NCI-H82 treated with DMSO at 0.1 percent for 48 hours (cell line): ENCODE measurements at regions not wholly inside any gene's neighbourhood (a gene's known extent, or its start where the extent isn't known, plus 50 kb on each side); places are given as distances from the start of the nearest gene placed in this dataset.
"Not testable (repeated sequence)": the region's sequence is repeated elsewhere in the genome, so short reads cannot be mapped to it uniquely, and the experiment has no call there.

Source experiments
- DNase-seq: peaks from one replicate; lab custom pipeline; 2025; ENCODE audit not compliant: unreplicated experiment; lab: John Stamatoyannopoulos, UW

DNA sequence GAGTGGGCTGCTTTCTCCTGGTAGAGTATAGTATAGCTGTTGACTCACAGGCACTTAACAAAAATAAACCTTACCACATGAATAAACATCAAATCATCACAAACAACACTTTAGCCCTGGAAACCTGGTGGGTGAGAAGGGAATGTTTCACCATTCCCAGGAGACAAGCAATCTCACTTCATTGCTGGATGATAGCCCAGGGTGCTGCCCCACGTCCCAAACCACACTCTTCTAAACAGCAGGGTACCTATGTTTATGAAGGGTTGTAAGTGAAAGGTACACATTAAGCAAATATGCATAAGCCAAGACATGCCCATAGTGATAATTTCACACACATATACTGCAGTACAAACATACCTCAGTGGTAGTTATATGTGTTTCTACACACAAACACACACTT lies 276.2 kb downstream of the FGFR2 start:
- no peak for DNase-seq

- no peak for DNase-seq
Observed at GRCh38 chr10:121322776-121323175, 275.5 kb downstream of the FGFR2 start.

DNA sequence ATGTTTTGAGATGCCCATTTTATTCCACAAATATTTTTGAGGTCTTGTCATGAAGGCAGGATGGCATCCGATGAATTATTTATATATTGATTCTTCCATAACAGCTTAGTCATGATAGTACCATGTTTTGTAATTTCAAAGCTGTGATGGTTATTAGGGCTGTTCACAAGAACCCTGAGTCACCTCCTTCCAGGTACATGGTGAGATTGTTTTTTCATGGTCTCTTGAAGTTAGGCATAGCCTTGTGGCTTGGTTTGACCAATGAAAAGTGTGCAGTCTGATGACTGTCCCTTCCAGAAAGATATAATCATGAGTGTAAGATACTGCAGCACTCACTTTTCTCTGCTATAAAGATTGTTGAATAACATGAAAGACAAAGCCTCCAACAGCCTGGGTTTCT lies 274.8 kb downstream of the FGFR2 start:
- DNase-seq = no peak

- no peak for DNase-seq
Observed at GRCh38 chr10:121324678-121325213, 273.5 kb downstream of the FGFR2 start.

DNA sequence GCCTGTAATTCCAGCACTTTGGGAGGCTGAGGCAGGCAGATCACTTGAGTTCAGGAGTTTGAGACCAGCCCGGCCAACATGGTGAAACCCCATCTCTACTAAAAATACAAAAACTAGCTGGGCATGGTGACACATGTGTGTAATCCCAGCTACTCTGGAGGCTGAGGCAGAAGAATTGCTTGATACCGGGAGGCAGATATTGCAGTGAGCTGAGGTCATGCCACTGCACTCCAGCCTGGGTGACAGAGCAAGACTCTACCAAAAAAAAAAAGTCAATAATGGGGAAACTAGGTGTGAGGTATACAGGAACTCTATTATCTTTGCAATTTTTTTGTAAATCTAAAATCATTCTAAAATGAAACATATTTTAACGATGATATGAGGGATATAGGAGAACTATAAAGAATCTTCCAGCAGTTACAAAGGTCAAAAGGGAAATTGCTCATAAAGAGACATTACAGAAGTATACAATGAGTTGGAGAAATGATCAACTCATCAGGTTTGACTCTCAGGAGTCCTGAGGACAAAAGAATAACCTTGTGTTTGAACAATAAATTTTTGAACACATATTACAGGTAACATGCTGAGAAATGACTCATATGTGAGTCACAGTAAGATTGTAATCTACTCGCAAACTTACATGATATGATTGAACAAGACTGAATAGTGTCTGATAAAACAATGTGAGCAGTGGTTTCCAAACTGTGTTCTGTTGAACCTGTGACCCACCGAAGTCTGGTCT lies 272.6 kb downstream of the FGFR2 start:
- DNase-seq = no peak

DNA sequence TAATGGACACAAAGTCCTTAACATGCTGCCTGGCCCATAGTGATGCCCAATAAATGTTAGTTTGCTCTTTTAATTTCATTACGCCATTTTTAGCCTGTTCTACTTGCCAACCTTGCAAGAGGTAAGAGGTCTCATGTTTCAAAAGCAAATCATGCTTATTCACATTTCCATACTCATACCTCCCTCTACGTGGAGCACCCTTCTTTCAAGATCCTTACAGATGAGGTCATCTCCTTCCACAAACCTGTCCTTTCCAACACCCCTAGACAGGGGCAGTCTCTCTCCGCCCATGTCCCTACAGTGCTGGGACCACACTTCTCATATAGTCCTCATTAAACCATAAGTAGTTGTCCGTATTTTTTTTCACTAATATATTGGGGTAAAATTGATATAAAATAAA lies 271.3 kb downstream of the FGFR2 start:
- no peak for DNase-seq

DNA sequence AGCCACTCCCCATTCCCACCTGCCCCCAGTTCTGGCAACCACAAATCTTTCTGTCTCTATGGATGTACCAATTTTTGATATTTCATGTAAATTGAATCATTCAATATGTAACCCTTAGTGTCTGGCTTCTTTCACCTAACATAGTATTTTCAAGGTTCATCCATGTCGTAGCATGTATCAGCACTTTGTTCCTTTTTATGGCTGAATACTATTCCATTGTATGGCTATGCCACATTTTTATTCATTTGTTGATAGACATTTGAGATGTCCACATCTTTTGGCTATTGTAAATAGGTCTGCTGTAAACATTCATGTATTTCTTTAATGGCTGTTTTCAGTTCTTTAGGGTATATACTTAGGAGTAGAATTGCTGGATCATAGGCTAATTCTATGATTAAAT lies 270.5 kb downstream of the FGFR2 start:
- DNase-seq = no peak

GRCh38 chr10:121329631-121330030 lies 268.6 kb downstream of the FGFR2 start:
- not testable (repeated sequence) for DNase-seq

DNA sequence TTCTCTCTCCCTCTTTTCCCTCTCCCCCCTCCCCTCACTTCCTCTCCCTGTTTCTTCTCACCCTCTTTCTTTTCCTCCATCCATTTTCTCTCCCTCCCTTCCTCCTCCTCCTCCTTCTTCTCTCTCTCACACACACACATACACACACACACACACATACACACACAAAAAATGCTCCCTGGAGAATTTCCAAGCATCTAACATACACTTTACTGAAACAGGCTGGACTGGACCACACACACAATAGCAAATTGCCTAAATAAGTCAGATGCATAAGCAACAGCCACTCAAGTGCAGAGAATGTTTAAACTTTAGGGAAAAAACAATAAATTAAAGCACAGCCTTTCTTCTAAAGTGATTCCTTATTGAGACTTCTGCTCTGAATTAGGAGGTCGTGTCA lies 267.7 kb downstream of the FGFR2 start:
- DNase-seq = no peak

GRCh38 chr10:121332353-121332752 lies 265.9 kb downstream of the FGFR2 start:
- no peak for DNase-seq

GRCh38 chr10:121332829-121333765 lies 265.1 kb downstream of the FGFR2 start:
- DNase-seq = no peak

DNA sequence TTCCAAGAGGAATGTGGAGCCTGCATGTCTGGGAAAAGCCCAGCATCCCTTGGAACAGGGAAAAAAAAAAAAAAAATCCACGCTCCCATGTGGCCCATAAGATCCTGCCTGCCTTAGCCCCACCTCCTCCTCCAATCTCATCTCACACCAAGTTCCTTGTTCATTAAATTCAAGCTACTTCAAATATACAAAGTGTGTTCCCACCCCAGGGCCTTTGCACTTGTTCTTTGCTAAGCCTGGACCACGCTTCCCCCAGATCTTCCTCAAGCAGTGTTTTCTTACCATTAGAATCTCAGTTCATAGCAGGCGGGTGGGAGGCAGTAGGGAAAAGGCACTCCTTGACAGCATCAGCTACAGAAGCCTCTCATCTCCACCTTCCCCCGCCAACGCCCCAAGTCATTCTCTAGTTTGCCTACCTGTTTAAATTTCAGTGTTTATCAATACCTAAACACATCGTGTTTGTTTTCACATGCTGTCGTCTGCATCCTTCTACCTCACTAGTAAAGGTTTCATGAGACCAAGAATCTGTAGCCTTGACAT lies 262.8 kb downstream of the FGFR2 start:
- DNase-seq = no peak

GRCh38 chr10:121337427-121337826 lies 260.8 kb downstream of the FGFR2 start:
- DNase-seq = no peak

DNA sequence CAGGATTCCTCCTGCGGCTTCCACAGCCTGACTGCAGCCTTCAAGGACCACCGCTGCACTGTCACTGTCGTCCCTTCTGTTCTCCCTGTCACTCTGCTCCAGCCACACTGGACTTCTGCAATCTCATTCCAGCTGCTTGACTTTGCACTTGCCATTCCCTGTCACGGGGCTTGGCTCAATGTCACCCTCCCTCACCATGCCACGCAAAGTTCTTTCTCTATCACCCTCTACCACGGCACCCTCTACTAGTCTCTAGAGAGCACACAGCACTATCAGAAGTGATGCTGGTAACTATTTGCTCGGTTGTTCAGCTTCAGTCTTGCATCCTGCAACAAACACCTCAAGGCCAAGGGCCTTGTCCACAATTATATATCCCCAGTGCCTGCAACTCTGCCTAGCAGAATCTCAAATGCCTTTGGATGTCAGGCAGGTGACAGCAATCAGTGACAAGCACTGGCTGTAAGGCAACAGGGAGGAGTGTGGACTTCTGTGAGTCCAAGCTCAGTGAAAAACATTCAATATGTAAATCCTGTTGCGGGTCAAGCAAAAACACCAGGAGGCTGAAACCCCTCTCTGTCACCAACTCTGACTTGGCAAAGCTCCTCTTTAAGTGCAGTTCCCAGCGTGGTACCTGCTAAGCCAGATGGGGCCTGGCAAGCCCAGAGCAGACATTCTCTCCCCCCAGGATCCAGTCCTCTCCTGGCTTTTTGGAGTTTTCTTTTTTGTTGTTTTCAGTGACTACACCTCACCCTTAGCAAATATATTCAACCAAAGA lies 259.9 kb downstream of the FGFR2 start:
- DNase-seq = peak; percentile 3

GRCh38 chr10:121339114-121339513 lies 259.1 kb downstream of the FGFR2 start:
- DNase-seq = no peak

DNA sequence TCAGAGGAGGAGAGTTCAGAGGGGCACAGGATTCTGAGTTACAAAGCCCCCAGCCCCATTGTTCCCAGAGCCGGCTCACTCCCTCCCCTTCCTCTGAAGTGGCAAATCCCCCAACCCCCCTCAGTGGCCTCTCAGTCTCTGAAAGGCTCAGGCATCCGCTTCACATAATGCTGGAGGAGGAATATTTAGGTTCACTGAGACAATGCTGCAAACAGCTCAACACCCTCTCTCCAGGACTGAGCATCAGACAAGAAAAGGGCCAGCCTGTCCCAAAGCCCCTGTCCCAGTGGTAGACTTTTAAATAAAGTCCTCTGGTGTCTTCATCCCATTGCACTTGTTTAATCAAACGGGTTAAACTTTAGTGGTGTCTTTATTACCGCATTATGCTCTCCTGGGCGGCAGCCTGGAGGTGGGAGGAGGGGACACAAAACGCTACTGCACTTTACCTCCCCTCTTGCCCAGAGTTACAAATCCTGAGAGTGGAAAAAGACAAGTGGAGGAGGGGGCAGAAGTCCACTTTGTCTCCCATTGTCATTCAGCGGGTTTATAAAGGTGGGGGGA lies 257.9 kb downstream of the FGFR2 start:
- DNase-seq = peak; percentile 52

- no peak for DNase-seq
Observed at GRCh38 chr10:121351540-121351939, 246.7 kb downstream of the FGFR2 start.

- DNase-seq = no peak
Observed at GRCh38 chr10:121352231-121352855, 245.9 kb downstream of the FGFR2 start.

GRCh38 chr10:121355161-121355560 lies 243.1 kb downstream of the FGFR2 start:
- no peak for DNase-seq

GRCh38 chr10:121356183-121356582 lies 242.1 kb downstream of the FGFR2 start:
- DNase-seq = no peak
